HEK293 (cell line): ENCODE measurements at regions not wholly inside any gene's neighbourhood (a gene's known extent, or its start where the extent isn't known, plus 50 kb on each side); places are given as distances from the start of the nearest gene placed in this dataset.

Source experiments
- CTCF ChIA-PET: fragments of 350-600 bp; formaldehyde crosslinking; extraction: SDS; loops from one replicate; lab custom pipeline; 2021; ENCODE audit warnings: antibody characterized with exemption; lab: Yijun Ruan, JAX
- POLR2A ChIA-PET: fragments of 300-600 bp; formaldehyde crosslinking; extraction: SDS; loops from one replicate; lab custom pipeline; 2020; ENCODE audit warnings: antibody characterized with exemption, inconsistent platforms; lab: Yijun Ruan, JAX
- H3K27ac ChIP-seq: fragments of 200-500 bp; sonication (Bioruptor generic); 2 replicates; pipeline ENCODE4 v1.5.1; 2014; ENCODE audit warnings: low read depth, low read length, control low read depth, inconsistent platforms; ENCODE audit errors: extremely low read depth
- H3K36me3 ChIP-seq, 2 experiments: fragments of 200-500 bp in 1 of 2; sonication (Bioruptor generic) in 1 of 2; 1 replicate in 1 of 2; 2 replicates in 1 of 2; pipeline ENCODE4 v1.5.1; 2014 to 2017; ENCODE audit warnings: inconsistent platforms in 2 of 2, low read length in 2 of 2; ENCODE audit not compliant: control insufficient read depth in 2 of 2, insufficient read depth in 1 of 2
- H3K4me1 ChIP-seq: fragments of 200-500 bp; sonication (Bioruptor generic); 2 replicates; pipeline ENCODE4 v1.5.1; 2014; ENCODE audit warnings: mild to moderate bottlenecking, low read length, inconsistent platforms; ENCODE audit not compliant: control insufficient read depth, insufficient read depth
- H3K4me3 ChIP-seq: 2 replicates; pipeline ENCODE4 v1.5.1; 2011; ENCODE audit warnings: low read depth, mild to moderate bottlenecking, control low read depth, low read length, moderate library complexity
- H3K9me3 ChIP-seq: fragments of 200-500 bp; sonication (Bioruptor generic); 2 replicates; pipeline ENCODE4 v1.5.1; 2014; ENCODE audit warnings: low read depth, low read length, inconsistent platforms; ENCODE audit not compliant: control insufficient read depth, insufficient read depth
- HIC1 ChIP-seq: fragments of 450-650 bp; formaldehyde crosslinking; IDR thresholded peaks from 2 replicates; pipeline ENCODE4 v1.5.1; 2016; ENCODE audit warnings: missing biosample characterization, missing genetic modification characterization
- HOXD13 ChIP-seq: sonication (generic); formaldehyde crosslinking; IDR thresholded peaks from 2 replicates; pipeline ENCODE4 v1.8.0; 2022; ENCODE audit warnings: missing genetic modification reagents, borderline replicate concordance
- INSM2 ChIP-seq: fragments of 450-650 bp; formaldehyde crosslinking; IDR thresholded peaks from 2 replicates; pipeline ENCODE4 v1.5.1; 2016; ENCODE audit warnings: missing biosample characterization, missing genetic modification characterization
- KLF17 ChIP-seq: fragments of 450-650 bp; formaldehyde crosslinking; IDR thresholded peaks from 2 replicates; pipeline ENCODE4 v1.5.1; 2016; ENCODE audit warnings: missing biosample characterization, missing genetic modification characterization
- KLF7 ChIP-seq: fragments of 450-650 bp; formaldehyde crosslinking; IDR thresholded peaks from 2 replicates; pipeline ENCODE4 v1.5.1; 2016; ENCODE audit warnings: missing biosample characterization, missing genetic modification characterization, borderline replicate concordance
- KLF9 ChIP-seq: fragments of 450-650 bp; formaldehyde crosslinking; IDR thresholded peaks from 2 replicates; pipeline ENCODE4 v1.5.1; 2016; ENCODE audit warnings: missing biosample characterization, missing genetic modification characterization, low read depth
- PBX3 ChIP-seq: sonication (generic); formaldehyde crosslinking; IDR thresholded peaks from 2 replicates; pipeline ENCODE4 v1.8.1; 2022; ENCODE audit warnings: mild to moderate bottlenecking, moderate library complexity, missing genetic modification reagents
- PRDM6 ChIP-seq: fragments of 450-650 bp; formaldehyde crosslinking; IDR thresholded peaks from 2 replicates; pipeline ENCODE4 v1.5.1; 2017; ENCODE audit warnings: missing biosample characterization, missing genetic modification characterization
- RBAK ChIP-seq: fragments of 450-650 bp; formaldehyde crosslinking; IDR thresholded peaks from 2 replicates; pipeline ENCODE4 v1.5.1; 2016; ENCODE audit warnings: missing biosample characterization, missing genetic modification characterization
- SALL2 ChIP-seq: fragments of 450-650 bp; formaldehyde crosslinking; IDR thresholded peaks from 2 replicates; pipeline ENCODE4 v1.5.0; 2017; ENCODE audit warnings: missing biosample characterization, mild to moderate bottlenecking, missing genetic modification characterization, borderline replicate concordance
- ZFHX2 ChIP-seq: fragments of 450-650 bp; formaldehyde crosslinking; conservative IDR thresholded peaks from 2 replicates; pipeline ENCODE4 v1.5.1; 2016; ENCODE audit warnings: missing biosample characterization, missing genetic modification characterization
- ZNF140 ChIP-seq: fragments of 450-650 bp; formaldehyde crosslinking; IDR thresholded peaks from 2 replicates; pipeline ENCODE4 v1.5.1; 2016; ENCODE audit warnings: missing biosample characterization, missing genetic modification characterization
- ZNF155 ChIP-seq: fragments of 450-650 bp; formaldehyde crosslinking; IDR thresholded peaks from 2 replicates; pipeline ENCODE4 v1.5.1; 2016; ENCODE audit warnings: missing biosample characterization, missing genetic modification characterization
- ZNF23 ChIP-seq: fragments of 450-650 bp; formaldehyde crosslinking; IDR thresholded peaks from 2 replicates; pipeline ENCODE4 v1.5.1; 2016; ENCODE audit warnings: missing biosample characterization, missing genetic modification characterization, borderline replicate concordance
- ZNF398 ChIP-seq: fragments of 450-650 bp; formaldehyde crosslinking; IDR thresholded peaks from 2 replicates; pipeline ENCODE4 v1.5.1; 2017; ENCODE audit warnings: missing biosample characterization, missing genetic modification characterization
- ZNF416 ChIP-seq: fragments of 450-650 bp; formaldehyde crosslinking; IDR thresholded peaks from 2 replicates; pipeline ENCODE4 v1.5.1; 2016; ENCODE audit warnings: missing biosample characterization, missing genetic modification characterization
- ZNF510 ChIP-seq: fragments of 450-650 bp; formaldehyde crosslinking; IDR thresholded peaks from 2 replicates; pipeline ENCODE4 v1.5.1; 2018; ENCODE audit warnings: mild to moderate bottlenecking, missing genetic modification characterization, missing biosample characterization; ENCODE audit not compliant: insufficient replicate concordance
- ZNF514 ChIP-seq: fragments of 450-650 bp; formaldehyde crosslinking; IDR thresholded peaks from 2 replicates; pipeline ENCODE4 v1.5.1; 2016; ENCODE audit warnings: missing biosample characterization, missing genetic modification characterization
- ZNF544 ChIP-seq: fragments of 450-650 bp; formaldehyde crosslinking; IDR thresholded peaks from 2 replicates; pipeline ENCODE4 v1.5.0; 2017; ENCODE audit warnings: missing biosample characterization, missing genetic modification characterization
- ZNF558 ChIP-seq: fragments of 450-650 bp; formaldehyde crosslinking; IDR thresholded peaks from 2 replicates; pipeline ENCODE4 v1.5.1; 2016; ENCODE audit warnings: missing biosample characterization, missing genetic modification characterization
- ZNF623 ChIP-seq: fragments of 450-650 bp; formaldehyde crosslinking; IDR thresholded peaks from 2 replicates; pipeline ENCODE4 v1.5.1; 2016; ENCODE audit warnings: missing biosample characterization, missing genetic modification characterization
- ZNF654 ChIP-seq: fragments of 450-650 bp; formaldehyde crosslinking; IDR thresholded peaks from 2 replicates; pipeline ENCODE4 v1.5.1; 2016; ENCODE audit warnings: low read depth, missing biosample characterization, missing genetic modification characterization

- Histone ChIP-seq H3K4me3 (no peak overlapping the region), H3K4me1 (no peaks in the 10 kb centered on the region), H3K27ac (no peak overlapping the region), H3K9me3 (no peaks in the 10 kb centered on the region), H3K36me3 (no peaks in the 10 kb centered on the region)
- TF ChIP-seq HOXD13 (CRISPR knock-in tag) (no peak), ZNF623 (tag by site-specific recombination) (no peak), ZNF140 (tag by site-specific recombination) (no peak), ZNF544 (no peak), HIC1 (tag by site-specific recombination) (no peak), RBAK (tag by site-specific recombination) (no peak), ZNF558 (tag by site-specific recombination) (no peak), ZNF23 (tag by site-specific recombination) (no peak), ZFHX2 (no peak), SALL2 (no peak), PRDM6 (no peak), PBX3 (CRISPR knock-in tag) (no peak)
- POLR2A ChIA-PET = no interaction called here
- CTCF ChIA-PET = no interaction called here
Measured at GRCh38 chr4:141814499-141814898, 178.1 kb downstream of the IL15 start.

- Histone ChIP-seq H3K36me3 (no peaks in the 10 kb centered on the region), H3K4me1 (no peaks in the 10 kb centered on the region), H3K9me3 (no peaks in the 10 kb centered on the region), H3K27ac (no peak overlapping the region), H3K4me3 (no peak overlapping the region)
- CTCF ChIA-PET = no interaction called here
- POLR2A ChIA-PET = no interaction called here
- TF ChIP-seq KLF7 (tag by site-specific recombination) (no peak), ZNF510 (tag by site-specific recombination) (no peak), INSM2 (no peak), ZNF398 (tag by site-specific recombination) (no peak), KLF17 (tag by site-specific recombination) (no peak), KLF9 (tag by site-specific recombination) (no peak), ZNF155 (tag by site-specific recombination) (no peak), ZNF514 (tag by site-specific recombination) (no peak), ZNF416 (tag by site-specific recombination) (no peak), ZNF654 (no peak)
Measured at GRCh38 chr4:141815646-141816045, 179.3 kb downstream of the IL15 start.
